WTC11 (cell line): ENCODE measurements at regions not wholly inside any gene's neighbourhood (a gene's known extent, or its start where the extent isn't known, plus 50 kb on each side); places are given as distances from the start of the nearest gene placed in this dataset.

Experiments
- ATAC-seq: fragments of 200-7000 bp; cut with Tn5 transposase; 2 replicates; pipeline ENCODE4 v1.10.0; 2021; ENCODE audit warnings: mild to moderate bottlenecking, moderate library complexity
- CTCF ChIA-PET: fragments of 300-600 bp; sonication (Branson Sonifier 250); formaldehyde crosslinking; loops from one replicate; lab custom pipeline; 2021; ENCODE audit warnings: antibody characterized with exemption; lab: Charles Lee
- POLR2A ChIA-PET: fragments of 350-600 bp; sonication (Branson Sonifier 250); formaldehyde crosslinking; loops from one replicate; lab custom pipeline; 2021; ENCODE audit warnings: antibody characterized with exemption; lab: Charles Lee
- DNase-seq: peaks from one replicate; pipeline ENCODE4 v3.0.0; 2021; ENCODE audit warnings: low spot score
- H3K27ac Mint-ChIP-seq: 2 replicates; pipeline ENCODE4 v1.8.0; 2021; ENCODE audit warnings: mixed read lengths
- H3K27me3 Mint-ChIP-seq: 2 replicates; pipeline ENCODE4 v1.8.0; 2021; ENCODE audit warnings: low read depth, mild to moderate bottlenecking, moderate library complexity, mixed read lengths
- H3K36me3 Mint-ChIP-seq: 2 replicates; pipeline ENCODE4 v1.8.0; 2021; ENCODE audit warnings: mixed read lengths
- H3K4me1 Mint-ChIP-seq: 2 replicates; pipeline ENCODE4 v1.8.0; 2022; ENCODE audit warnings: mixed read lengths
- H3K4me3 Mint-ChIP-seq: 2 replicates; pipeline ENCODE4 v1.8.0; 2021; ENCODE audit warnings: mild to moderate bottlenecking, moderate library complexity, mixed read lengths
- H3K9me3 Mint-ChIP-seq: 2 replicates; pipeline ENCODE4 v1.8.0; 2021; ENCODE audit warnings: mixed read lengths
- ARID4B ChIP-seq: sonication (generic); formaldehyde crosslinking; IDR thresholded peaks from 2 replicates; pipeline ENCODE4 v1.8.0; 2023; ENCODE audit warnings: missing genetic modification reagents, mild to moderate bottlenecking, borderline replicate concordance
- ATF3 ChIP-seq: sonication (generic); formaldehyde crosslinking; conservative IDR thresholded peaks from 2 replicates; pipeline ENCODE4 v1.8.1; 2022; ENCODE audit warnings: mild to moderate bottlenecking, missing genetic modification reagents
- CREM ChIP-seq: sonication (generic); formaldehyde crosslinking; IDR thresholded peaks from 2 replicates; pipeline ENCODE4 v1.8.1; 2022; ENCODE audit warnings: mild to moderate bottlenecking, missing genetic modification reagents, moderate library complexity
- E2F1 ChIP-seq: sonication (generic); formaldehyde crosslinking; IDR thresholded peaks from 2 replicates; pipeline ENCODE4 v1.8.0; 2022; ENCODE audit warnings: mild to moderate bottlenecking, missing genetic modification reagents
- EMX1 ChIP-seq: fragments of 250-450 bp; sonication (Bioruptor Pico); IDR thresholded peaks from 2 replicates; pipeline ENCODE4 v1.8.0; 2021; ENCODE audit warnings: mild to moderate bottlenecking
- FOXP1 ChIP-seq: sonication (generic); formaldehyde crosslinking; IDR thresholded peaks from 2 replicates; pipeline ENCODE4 v1.8.0; 2022; ENCODE audit warnings: missing genetic modification reagents, mild to moderate bottlenecking, moderate library complexity, borderline replicate concordance
- FOXP4 ChIP-seq: sonication (generic); formaldehyde crosslinking; IDR thresholded peaks from 2 replicates; pipeline ENCODE4 v1.8.0; 2022; ENCODE audit warnings: mild to moderate bottlenecking, missing genetic modification reagents
- HMGA2 ChIP-seq: fragments of 250-450 bp; sonication (Bioruptor Pico); IDR thresholded peaks from 2 replicates; pipeline ENCODE4 v1.4.0; 2021; ENCODE audit warnings: mild to moderate bottlenecking, moderate library complexity
- IRF1 ChIP-seq: sonication (generic); formaldehyde crosslinking; IDR thresholded peaks from 2 replicates; pipeline ENCODE4 v1.8.0; 2023; ENCODE audit warnings: missing genetic modification reagents
- JAZF1 ChIP-seq: fragments of 250-450 bp; sonication (Bioruptor Pico); IDR thresholded peaks from 2 replicates; pipeline ENCODE4 v1.9.0; 2021; ENCODE audit warnings: moderate library complexity, mild to moderate bottlenecking, inconsistent platforms
- NFATC4 ChIP-seq: fragments of 250-450 bp; sonication (Bioruptor Pico); IDR thresholded peaks from 2 replicates; pipeline ENCODE4 v1.9.0; 2021; ENCODE audit warnings: mild to moderate bottlenecking
- PRRX2 ChIP-seq: fragments of 250-450 bp; sonication (Bioruptor Pico); IDR thresholded peaks from 2 replicates; pipeline ENCODE4 v1.8.0; 2021; ENCODE audit warnings: mild to moderate bottlenecking
- RELA ChIP-seq: sonication (generic); formaldehyde crosslinking; IDR thresholded peaks from 2 replicates; pipeline ENCODE4 v1.8.1; 2022; ENCODE audit warnings: missing genetic modification reagents, mild to moderate bottlenecking, borderline replicate concordance
- SMAD3 ChIP-seq: sonication (generic); formaldehyde crosslinking; IDR thresholded peaks from 2 replicates; pipeline ENCODE4 v1.8.0; 2022; ENCODE audit warnings: missing genetic modification reagents, mild to moderate bottlenecking, borderline replicate concordance
- TEAD1 ChIP-seq: sonication (generic); formaldehyde crosslinking; IDR thresholded peaks from 2 replicates; pipeline ENCODE4 v1.8.0; 2022; ENCODE audit warnings: mild to moderate bottlenecking, missing genetic modification reagents
- TEAD4 ChIP-seq: sonication (generic); formaldehyde crosslinking; IDR thresholded peaks from 2 replicates; pipeline ENCODE4 v1.8.0; 2022; ENCODE audit warnings: mild to moderate bottlenecking, missing genetic modification reagents
- ZMAT4 ChIP-seq: fragments of 250-450 bp; sonication (Bioruptor Pico); IDR thresholded peaks from 2 replicates; pipeline ENCODE4 v1.9.0; 2021; ENCODE audit warnings: mild to moderate bottlenecking
- ZNF512 ChIP-seq: sonication (generic); formaldehyde crosslinking; IDR thresholded peaks from 2 replicates; pipeline ENCODE4 v1.8.1; 2022; ENCODE audit warnings: missing genetic modification reagents, borderline replicate concordance
- ZNF532 ChIP-seq: fragments of 250-450 bp; sonication (Bioruptor Pico); IDR thresholded peaks from 2 replicates; pipeline ENCODE4 v1.9.0; 2021; ENCODE audit warnings: mild to moderate bottlenecking, borderline replicate concordance

- Mint-ChIP-seq H3K4me3 (no peak overlapping the region), H3K36me3 (no peaks in the 10 kb centered on the region), H3K9me3 (peaks cover 9% of the 10 kb centered on the region), H3K4me1 (peaks cover 12% of the 10 kb centered on the region), H3K27me3 (no peaks in the 10 kb centered on the region), H3K27ac (no peak overlapping the region)
- CTCF ChIA-PET: interaction anchor here (0.7 to 1.5 kb wide), 2 partner anchors 14 to 20 kb away, joined by 3 read pairs; no protein-coding TSS in a partner anchor
- DNase-seq (peak; percentile 29), ATAC-seq (peak; percentile 97)
- POLR2A ChIA-PET: no interaction called here
- TF ChIP-seq SMAD3 (CRISPR knock-in tag) (no peak), ATF3 (CRISPR knock-in tag) (no peak), IRF1 (CRISPR knock-in tag) (no peak), TEAD1 (no peak), ZMAT4 (CRISPR knock-in tag) (no peak), EMX1 (CRISPR knock-in tag) (no peak), CREM (CRISPR knock-in tag) (no peak), NFATC4 (no peak), ZNF532 (CRISPR knock-in tag) (no peak), HMGA2 (CRISPR knock-in tag) (no peak), ARID4B (CRISPR knock-in tag) (no peak)
Observed at GRCh38 chr6:21348504-21349195, 244.9 kb upstream of the SOX4 start.

GRCh38 chr6:21349834-21350233, 243.7 kb upstream of the SOX4 start:
- H3K9me3 Mint-ChIP-seq: peaks cover 3% of the 10 kb centered on the region; the same call in 1 of the 2 replicates
- CTCF ChIA-PET: interaction anchor here (1.5 kb wide), 1 partner anchor 16 kb away, joined by 3 read pairs; no protein-coding TSS in a partner anchor
- peaks cover 12% of the 10 kb centered on the region for H3K4me1 Mint-ChIP-seq
- H3K27ac Mint-ChIP-seq: no peak overlapping the region
- H3K36me3 Mint-ChIP-seq: no peaks in the 10 kb centered on the region
- no peak for DNase-seq
- no peaks in the 10 kb centered on the region for H3K27me3 Mint-ChIP-seq
- no peak for ATAC-seq
- POLR2A ChIA-PET: no interaction called here
- no peak overlapping the region for H3K4me3 Mint-ChIP-seq
- TF ChIP-seq ZNF512: no peak
- TF ChIP-seq JAZF1 (CRISPR knock-in tag): no peak
- no peak for TF ChIP-seq E2F1 (CRISPR knock-in tag)
- no peak for TF ChIP-seq PRRX2 (CRISPR knock-in tag)
- no peak for TF ChIP-seq NFATC4
- no peak for TF ChIP-seq FOXP1 (CRISPR knock-in tag)
- TF ChIP-seq RELA (CRISPR knock-in tag): no peak
- no peak for TF ChIP-seq FOXP4 (CRISPR knock-in tag)
- no peak for TF ChIP-seq TEAD4
